Right lobe of liver (tissue), 6 donors: ENCODE measurements at regions not wholly inside any gene's neighbourhood (a gene's known extent, or its start where the extent isn't known, plus 50 kb on each side); places are given as distances from the start of the nearest gene placed in this dataset.

ENCODE experiments used
- ATAC-seq, 4 donors: fragments of 200-7000 bp; cut with Tn5 transposase; one replicate each; pipeline ENCODE4 v1.9.1; 2020; ENCODE audit warnings: mild to moderate bottlenecking in 4 of 4, moderate library complexity in 4 of 4
- DNase-seq, 3 donors: peaks; one replicate each; pipeline ENCODE4 v3.0.0-alpha.2; 2020
- H3K27ac ChIP-seq, 3 donors: fragments of 200-600 bp; one replicate each; pipeline ENCODE4 v1.8.0; 2022
- H3K27me3 ChIP-seq, 2 donors: fragments of 200-600 bp; one replicate each; pipeline ENCODE4 v1.8.0; 2022
- H3K36me3 ChIP-seq, 4 donors: fragments of 200-600 bp; sonication (generic) in 1 of 4; one replicate each; pipeline versions ENCODE4 v1.5.1 to v1.8.0; 2017 to 2022; ENCODE audit warnings: control low read depth in 1 of 4
- H3K4me1 ChIP-seq, 4 donors: fragments of 200-600 bp; sonication (generic) in 1 of 4; one replicate each; pipeline versions ENCODE4 v1.5.1 to v1.8.0; 2017 to 2022; ENCODE audit warnings: control low read depth in 1 of 4
- H3K4me3 ChIP-seq, 3 donors: fragments of 200-600 bp; one replicate each; pipeline ENCODE4 v1.8.0; 2022
- H3K9me3 ChIP-seq, 4 donors: fragments of 200-600 bp; sonication (generic) in 1 of 4; one replicate each; pipeline versions ENCODE4 v1.5.1 to v1.8.0; 2017 to 2022; ENCODE audit warnings: control low read depth in 1 of 4
- CTCF ChIP-seq, 4 donors: fragments of 200-600 bp in 3 of 4; fragments of 450-650 bp in 1 of 4; IDR thresholded peaks; one replicate each; pipeline versions ENCODE4 v1.5.1 to v1.8.0; 2016 to 2022; ENCODE audit warnings: antibody characterized with exemption in 4 of 4, mild to moderate bottlenecking in 2 of 4
- POLR2A ChIP-seq: fragments of 450-650 bp; IDR thresholded peaks from one replicate; pipeline ENCODE4 v1.6.1; 2017; ENCODE audit warnings: antibody characterized with exemption, mild to moderate bottlenecking
- WGBS: methylation state at CpG from one replicate; pipeline ENCODE4 v1.1.6; 2018; ENCODE audit warnings: low coverage, low lambda C conversion rate; ENCODE audit not compliant: insufficient coverage; ENCODE audit errors: missing lambda C conversion rate; 5-methylcytosine and 5-hydroxymethylcytosine counted together
- intact Hi-C, 2 donors: fragments of 100-400 bp; cut with DNase I; formaldehyde crosslinking; loops; one replicate each; pipeline versions ENCODE4 v1.11.2 to v1.14.1; 2022
- donor health status: DM: no; HTN: yes; CAD: no.
- donor health status: DM: no; HTN: no; CAD: no.
- donor health status: DM: no; HTN: no; CAD: no.
- donor health status: DM: no; HTN: yes; CAD: no.
- donor health status: DM: no; HTN: yes; CAD: no.

DNA sequence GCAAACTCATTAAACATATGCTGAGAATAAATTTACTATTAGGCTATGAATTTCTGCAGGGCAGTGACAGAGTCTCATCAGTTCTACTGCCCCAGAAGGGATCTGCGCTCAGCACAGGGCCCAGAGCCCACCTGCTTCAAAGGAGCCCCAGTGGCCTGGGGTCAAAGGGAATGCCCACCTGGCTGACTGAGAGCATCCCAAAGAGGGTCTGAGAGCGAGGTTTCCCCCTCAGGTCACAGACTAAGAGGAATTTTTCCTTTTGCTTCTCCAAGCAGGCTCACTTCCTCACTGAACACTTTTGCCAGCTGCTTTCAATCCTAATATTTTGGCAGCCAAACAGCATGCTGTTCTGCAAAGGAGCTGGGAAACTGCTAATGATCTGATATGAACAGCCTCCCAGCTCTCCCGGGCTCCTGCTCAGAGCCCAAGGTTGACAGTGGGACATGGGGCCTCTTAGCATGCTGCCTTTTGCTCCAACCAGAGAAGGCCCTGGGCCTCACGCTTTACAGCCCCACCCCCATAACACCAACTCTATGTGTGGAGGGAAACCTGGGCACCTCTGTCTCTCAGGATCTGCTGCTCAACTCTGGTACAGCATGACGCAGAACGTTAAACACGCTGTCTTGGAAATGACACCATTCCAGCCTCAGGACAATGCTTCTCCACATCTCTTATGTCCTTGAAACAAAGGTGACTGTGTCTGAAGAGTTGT, 70.7 kb upstream of the SYT6 start:
- Histone ChIP-seq H3K4me3 (no peak overlapping the region), H3K27ac (no peak overlapping the region), H3K4me1 (no peaks in the 10 kb centered on the region), H3K27me3 (no peaks in the 10 kb centered on the region), H3K36me3 (no peaks in the 10 kb centered on the region), H3K9me3 (no peaks in the 10 kb centered on the region)
- DNase-seq (no peak), ATAC-seq (no peak)
- 84% methylated on average over 6 of the region's 7 CpGs for WGBS
- intact Hi-C loops: no loop called here
- TF ChIP-seq POLR2A (no peak), CTCF (IDR thresholded peaks at IDR 0.05) (no peak)

GRCh38 chr1:114222920-114223319, 69.3 kb upstream of the SYT6 start:
- no peaks in the 10 kb centered on the region for H3K27me3 ChIP-seq
- DNase-seq (no peak), ATAC-seq (no peak)
- no peaks in the 10 kb centered on the region for H3K36me3 ChIP-seq
- TF ChIP-seq POLR2A: no peak
- no peak for TF ChIP-seq CTCF (IDR thresholded peaks at IDR 0.05)
- no peaks in the 10 kb centered on the region for H3K9me3 ChIP-seq
- intact Hi-C loops: no loop called here
- H3K4me3 ChIP-seq: no peak overlapping the region
- WGBS: 89% methylated on average over 4 of the region's 4 CpGs
- no peaks in the 10 kb centered on the region for H3K4me1 ChIP-seq
- no peak overlapping the region for H3K27ac ChIP-seq

- no peaks in the 10 kb centered on the region for H3K9me3 ChIP-seq
- TF ChIP-seq CTCF (IDR thresholded peaks at IDR 0.05) (no peak), POLR2A (no peak)
- H3K27me3 ChIP-seq: no peaks in the 10 kb centered on the region
- DNase-seq: no peak
- H3K36me3 ChIP-seq: no peaks in the 10 kb centered on the region
- ATAC-seq: no peak
- 28% methylated on average over 7 of the region's 7 CpGs for WGBS
- intact Hi-C loops: no loop called here
- H3K4me3 ChIP-seq: no peak overlapping the region
- no peak overlapping the region for H3K27ac ChIP-seq
- H3K4me1 ChIP-seq: no peaks in the 10 kb centered on the region
These were observed 65.7 kb upstream of the SYT6 start for GRCh38 chr1:114219172-114219868.

DNA sequence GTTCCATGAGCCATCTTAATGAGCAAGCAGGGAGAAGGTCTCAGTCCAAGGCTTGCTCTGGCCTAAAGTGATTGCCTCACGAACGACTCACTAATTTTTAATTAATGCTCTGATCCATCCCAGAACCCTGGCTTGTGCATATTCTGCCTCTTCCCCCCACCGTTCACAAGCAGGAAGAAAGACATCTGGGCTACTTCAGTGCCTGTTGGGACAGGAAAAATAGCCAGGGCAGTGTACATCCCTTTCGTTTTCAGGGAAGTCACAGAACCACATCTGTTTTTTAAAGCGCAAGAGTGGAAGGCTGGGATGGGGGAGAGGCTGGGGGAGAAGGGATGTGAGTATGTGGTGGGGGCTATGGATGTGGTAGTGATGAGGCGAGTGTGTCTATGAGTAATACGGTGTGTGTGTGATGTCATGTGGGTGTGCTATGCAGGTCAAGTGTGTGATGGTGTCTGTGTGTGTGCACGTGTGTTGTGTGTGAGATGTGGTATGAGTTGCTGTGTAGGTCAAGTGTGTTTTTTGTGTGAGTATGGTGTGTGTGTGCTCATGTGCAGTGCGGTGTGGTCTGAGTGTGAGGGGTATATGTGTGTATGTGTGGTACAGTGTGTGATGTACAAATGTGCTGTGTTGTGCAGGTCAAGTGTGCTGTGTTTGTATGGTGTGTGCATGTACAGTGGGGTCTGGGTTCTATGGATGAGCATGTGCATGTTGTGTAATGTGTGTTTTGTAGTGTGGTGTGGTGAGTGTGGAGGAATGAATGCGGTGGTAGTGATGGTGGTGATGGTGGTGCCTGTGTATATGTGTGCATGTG, 64.9 kb upstream of the SYT6 start:
- ATAC-seq: no peak
- Histone ChIP-seq H3K27ac (no peak overlapping the region), H3K9me3 (no peaks in the 10 kb centered on the region), H3K4me3 (no peak overlapping the region), H3K27me3 (no peaks in the 10 kb centered on the region), H3K36me3 (no peaks in the 10 kb centered on the region), H3K4me1 (no peaks in the 10 kb centered on the region)
- WGBS: 58% methylated on average over 10 of the region's 10 CpGs
- no peak for TF ChIP-seq POLR2A
- TF ChIP-seq CTCF (IDR thresholded peaks at IDR 0.05): no peak
- intact Hi-C loops: no loop called here
- no peak for DNase-seq
